ENCODE measurements at regions not wholly inside any gene's neighbourhood (a gene's known extent, or its start where the extent isn't known, plus 50 kb on each side); places are given as distances from the start of the nearest gene placed in this dataset.
"Not testable (repeated sequence)": the region's sequence is repeated elsewhere in the genome, so short reads cannot be mapped to it uniquely, and the experiment has no call there.

DNA sequence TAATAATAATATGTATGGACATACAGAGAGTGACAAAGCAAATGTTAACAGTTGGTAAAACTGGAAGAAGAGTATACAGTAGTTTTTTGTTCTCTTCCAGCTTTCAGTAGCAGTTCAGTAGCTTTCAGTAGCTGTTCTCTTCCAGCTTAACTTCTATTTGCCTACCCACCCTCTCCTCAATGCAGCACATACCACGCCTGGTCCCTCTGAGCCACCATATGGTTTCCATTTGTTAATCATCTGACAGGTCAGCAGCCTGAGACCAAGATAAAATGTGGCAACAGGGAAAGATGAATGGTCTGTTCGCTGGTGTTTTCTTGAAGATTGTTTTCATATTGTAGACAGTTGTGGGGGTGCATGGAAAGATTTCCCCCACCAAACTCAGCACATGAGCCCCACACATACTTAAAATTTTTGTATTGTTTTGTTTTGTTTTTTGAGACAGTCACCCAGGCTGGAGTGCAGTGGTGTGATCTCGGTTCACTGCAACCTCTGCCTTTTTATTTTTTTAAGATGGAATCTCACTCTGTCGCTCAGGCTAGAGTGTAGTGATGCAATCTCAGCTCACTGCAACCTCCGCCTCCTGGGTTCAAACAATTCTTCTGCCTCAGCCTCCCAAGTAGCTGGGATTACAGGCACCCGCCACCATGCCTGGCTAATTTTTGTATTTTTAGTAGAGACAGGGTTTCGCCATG, 56.8 kb downstream of the ATP6V0E2 start:
- not testable (repeated sequence) for H3K36me3 ChIP-seq (ENCODE audit: control insufficient read depth, insufficient read depth, low read length); H3K4me1 ChIP-seq (ENCODE audit: control insufficient read depth, insufficient read depth, low read length, poor library complexity, severe bottlenecking); H3K4me3 ChIP-seq (ENCODE audit: extremely low read depth, insufficient read depth, low read length, poor library complexity, severe bottlenecking); H3K9me3 ChIP-seq (ENCODE audit: control insufficient read depth, low read length); H3K27ac ChIP-seq (ENCODE audit: low read depth, low read length, severe bottlenecking)
- WGBS, 2 experiments (ENCODE audit: insufficient coverage in 2 of 2): 67% methylated on average over 1 of the region's 7 CpGs; no CpG with 5 or more reads in 1 of the 2 experiments

DNA sequence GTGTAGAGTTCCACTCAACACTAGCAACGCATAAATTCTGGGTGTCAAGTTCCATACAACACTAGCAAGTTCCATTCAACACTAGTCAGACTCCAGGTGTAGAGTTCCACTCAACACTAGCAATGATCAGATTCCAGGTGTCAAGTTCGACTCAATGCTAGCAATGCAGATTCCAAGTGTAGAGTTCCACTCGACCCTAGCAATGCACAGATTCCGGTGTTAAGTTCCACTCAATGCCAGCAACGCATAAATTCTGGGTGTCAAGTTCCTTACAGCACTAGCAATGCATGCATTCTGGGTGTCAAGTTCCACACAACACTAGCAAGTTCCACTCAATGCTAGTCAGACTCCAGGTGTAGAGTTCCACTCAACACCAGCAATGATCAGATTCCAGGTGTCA, 60.0 kb downstream of the ATP6V0E2 start:
- 82 to 85% methylated on average over 4 of the region's 5 CpGs for WGBS, 2 experiments (ENCODE audit: insufficient coverage in 2 of 2)
- not testable (repeated sequence) for H3K27ac ChIP-seq (ENCODE audit: low read depth, low read length, severe bottlenecking)

DNA sequence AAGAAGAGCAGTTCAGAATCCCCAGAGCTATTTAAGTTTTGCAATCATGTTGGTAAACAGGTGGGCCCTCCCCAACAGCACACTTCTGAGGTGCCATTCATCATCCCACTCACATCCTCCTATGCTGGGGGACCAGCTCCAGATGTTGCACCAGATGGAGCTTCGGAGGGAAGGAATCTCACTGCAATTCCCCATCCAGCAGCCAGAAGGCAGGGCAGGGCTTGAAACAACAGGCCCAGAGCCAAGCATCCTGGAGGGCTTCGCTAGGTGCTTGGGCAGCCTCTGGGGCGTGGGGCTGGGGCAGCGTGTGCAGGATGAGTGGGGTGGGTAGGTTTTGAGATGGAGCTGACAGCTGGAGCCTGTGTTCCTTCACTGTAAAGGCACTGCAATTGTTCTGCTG, 73.6 kb downstream of the ATP6V0E2 start:
- no CpG with 5 or more reads among the region's 4 CpGs for WGBS, 2 experiments (ENCODE audit: insufficient coverage in 2 of 2)
- H3K36me3 ChIP-seq (ENCODE audit: control insufficient read depth, insufficient read depth, low read length); H3K9me3 ChIP-seq (ENCODE audit: control insufficient read depth, low read length); H3K4me3 ChIP-seq (ENCODE audit: extremely low read depth, insufficient read depth, low read length, poor library complexity, severe bottlenecking); H3K4me1 ChIP-seq (ENCODE audit: control insufficient read depth, insufficient read depth, low read length, poor library complexity, severe bottlenecking); H3K27ac ChIP-seq (ENCODE audit: low read depth, low read length, severe bottlenecking): not testable (repeated sequence)

More for the DNA sequence above, 60.0 kb downstream of the ATP6V0E2 start:
- not testable (repeated sequence) for H3K4me1 ChIP-seq (ENCODE audit: control insufficient read depth, insufficient read depth, low read length, poor library complexity, severe bottlenecking); H3K9me3 ChIP-seq (ENCODE audit: control insufficient read depth, low read length); H3K4me3 ChIP-seq (ENCODE audit: extremely low read depth, insufficient read depth, low read length, poor library complexity, severe bottlenecking); H3K36me3 ChIP-seq (ENCODE audit: control insufficient read depth, insufficient read depth, low read length)

DNA sequence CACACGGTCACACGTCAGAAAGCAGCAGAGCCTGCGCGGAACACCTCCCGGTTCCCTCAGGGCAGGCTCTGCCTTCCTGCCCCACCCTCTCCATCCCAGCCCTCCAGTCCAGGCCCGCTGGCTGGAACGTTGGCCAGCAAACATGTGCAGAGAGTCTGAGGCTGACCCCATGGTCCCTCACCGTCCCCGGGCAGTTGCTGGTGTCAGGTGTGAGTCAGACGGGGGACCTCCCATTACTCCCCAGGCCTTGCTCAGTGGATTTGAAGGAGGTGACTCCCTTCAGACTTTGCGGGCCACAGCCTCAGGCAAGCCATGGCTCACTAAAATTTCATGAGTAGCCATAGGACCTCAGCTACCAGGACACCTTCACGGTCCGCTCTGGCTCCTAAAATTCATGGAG, 74.7 kb downstream of the ATP6V0E2 start:
- 80 to 93% methylated on average over 1 to 4 of the region's 13 CpGs for WGBS, 2 experiments (ENCODE audit: insufficient coverage in 2 of 2)
- not testable (repeated sequence) for H3K9me3 ChIP-seq (ENCODE audit: control insufficient read depth, low read length); H3K4me1 ChIP-seq (ENCODE audit: control insufficient read depth, insufficient read depth, low read length, poor library complexity, severe bottlenecking)

DNA sequence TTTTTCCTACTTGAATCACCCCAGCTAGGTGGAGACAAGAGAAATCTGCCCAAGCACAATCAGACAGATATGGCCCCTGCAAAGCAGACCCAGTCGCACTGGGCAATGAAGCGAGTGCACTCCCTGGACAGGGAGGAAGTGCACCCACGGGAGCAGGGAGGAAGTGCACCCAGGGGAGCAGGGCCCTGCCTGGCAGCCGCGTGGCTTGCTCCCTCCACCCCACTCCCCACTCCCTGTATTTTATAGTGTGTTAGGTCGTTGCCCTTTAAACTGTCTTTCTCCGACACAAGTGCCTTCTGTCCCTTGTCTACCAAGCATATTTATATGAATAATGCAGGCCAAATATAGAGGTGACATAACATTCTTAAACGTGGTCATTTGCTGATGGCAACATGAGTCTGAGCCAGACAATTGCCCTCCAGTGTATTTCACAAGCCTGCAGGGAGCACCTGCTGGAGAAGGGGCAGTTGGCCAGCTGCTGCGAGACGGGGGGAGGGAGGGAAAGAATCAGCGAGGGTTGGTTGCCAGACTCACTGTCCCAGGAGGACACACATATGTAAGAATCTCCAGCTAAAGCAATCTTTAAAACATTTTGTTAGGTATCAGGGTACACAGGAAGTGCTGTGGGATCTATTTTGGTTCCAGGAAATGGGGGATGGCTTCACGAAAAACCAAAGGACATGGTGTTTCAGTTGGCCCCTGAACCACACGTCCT, 76.3 kb downstream of the ATP6V0E2 start:
- WGBS, 2 experiments (ENCODE audit: insufficient coverage in 2 of 2): no CpG with 5 or more reads among the region's 13 CpGs
- not testable (repeated sequence) for H3K4me3 ChIP-seq (ENCODE audit: extremely low read depth, insufficient read depth, low read length, poor library complexity, severe bottlenecking); H3K9me3 ChIP-seq (ENCODE audit: control insufficient read depth, low read length); H3K36me3 ChIP-seq (ENCODE audit: control insufficient read depth, insufficient read depth, low read length); H3K27ac ChIP-seq (ENCODE audit: low read depth, low read length, severe bottlenecking); H3K4me1 ChIP-seq (ENCODE audit: control insufficient read depth, insufficient read depth, low read length, poor library complexity, severe bottlenecking)

More for the DNA sequence above, 74.7 kb downstream of the ATP6V0E2 start:
- not testable (repeated sequence) for H3K4me3 ChIP-seq (ENCODE audit: extremely low read depth, insufficient read depth, low read length, poor library complexity, severe bottlenecking); H3K27ac ChIP-seq (ENCODE audit: low read depth, low read length, severe bottlenecking); H3K36me3 ChIP-seq (ENCODE audit: control insufficient read depth, insufficient read depth, low read length)

DNA sequence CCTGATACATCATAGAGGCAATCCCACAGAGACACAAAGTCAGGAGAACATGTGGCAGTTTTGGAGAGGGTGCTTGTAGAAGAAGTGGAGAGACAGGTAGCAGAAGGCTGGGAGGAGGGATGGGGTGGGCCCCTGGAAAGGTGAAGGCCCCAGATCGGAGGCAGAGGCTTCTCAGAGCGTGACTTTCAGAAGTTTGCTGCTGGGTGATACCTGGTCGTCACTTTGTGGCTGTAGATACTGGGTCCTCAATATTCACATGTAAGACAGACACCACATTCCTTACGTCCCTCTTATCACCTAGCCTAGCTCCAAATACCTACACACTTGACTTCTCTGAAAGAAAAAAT, 76.8 kb downstream of the ATP6V0E2 start:
- no CpG with 5 or more reads among the region's 4 CpGs for whole genome bisulfite sequencing, 2 experiments (ENCODE audit: insufficient coverage in 2 of 2)
- not testable (repeated sequence) for H3K9me3 ChIP-seq (ENCODE audit: control insufficient read depth, low read length); H3K4me3 ChIP-seq (ENCODE audit: extremely low read depth, insufficient read depth, low read length, poor library complexity, severe bottlenecking); H3K36me3 ChIP-seq (ENCODE audit: control insufficient read depth, insufficient read depth, low read length); H3K27ac ChIP-seq (ENCODE audit: low read depth, low read length, severe bottlenecking); H3K4me1 ChIP-seq (ENCODE audit: control insufficient read depth, insufficient read depth, low read length, poor library complexity, severe bottlenecking)

DNA sequence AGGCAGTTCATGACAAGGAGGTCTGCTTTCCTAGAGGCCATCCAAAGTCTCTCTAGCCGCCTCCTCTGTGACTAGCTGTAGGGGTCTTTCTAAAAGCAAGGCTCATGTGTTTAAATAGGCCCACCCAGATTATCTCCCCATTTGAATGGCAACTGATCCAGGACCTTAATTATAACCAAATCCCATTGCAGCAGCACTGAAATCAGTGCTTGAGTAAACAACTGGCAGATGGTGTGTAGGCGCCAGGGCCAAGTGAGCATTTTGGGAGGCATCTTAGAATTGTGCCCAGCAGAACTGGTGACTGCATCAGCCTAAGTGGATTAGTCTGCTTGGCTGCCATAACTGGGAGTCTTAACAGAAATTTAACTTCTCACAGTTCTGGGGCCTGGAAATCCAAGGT, 77.8 kb downstream of the ATP6V0E2 start:
- H3K4me3 ChIP-seq (ENCODE audit: extremely low read depth, insufficient read depth, low read length, poor library complexity, severe bottlenecking): not testable (repeated sequence)
- WGBS, 2 experiments (ENCODE audit: insufficient coverage in 2 of 2): no CpG with 5 or more reads among the region's 2 CpGs

DNA sequence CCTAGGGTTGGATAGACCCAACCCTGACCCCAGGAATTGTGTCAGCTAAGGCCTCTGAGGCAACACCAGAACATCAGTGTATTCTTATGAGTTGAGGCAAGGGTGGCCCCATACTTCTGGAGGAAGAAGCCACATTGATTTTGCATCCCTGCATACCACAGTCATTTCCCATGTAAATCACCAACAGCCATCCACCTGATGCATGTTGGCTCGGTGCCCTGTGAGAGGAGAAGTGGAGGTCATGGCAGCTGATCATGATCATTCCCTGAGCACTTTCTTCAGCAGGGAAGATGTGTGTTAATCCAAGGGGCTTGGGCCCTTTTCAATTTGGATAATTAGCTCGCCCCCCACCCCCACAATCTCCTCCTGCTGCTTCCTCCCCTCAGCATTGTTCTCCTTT, 85.1 kb downstream of the ATP6V0E2 start:
- WGBS, 2 experiments (ENCODE audit: insufficient coverage in 2 of 2): no CpG with 5 or more reads among the region's 2 CpGs
- H3K4me3 ChIP-seq (ENCODE audit: extremely low read depth, insufficient read depth, low read length, poor library complexity, severe bottlenecking); H3K9me3 ChIP-seq (ENCODE audit: control insufficient read depth, low read length); H3K27ac ChIP-seq (ENCODE audit: low read depth, low read length, severe bottlenecking); H3K36me3 ChIP-seq (ENCODE audit: control insufficient read depth, insufficient read depth, low read length); H3K4me1 ChIP-seq (ENCODE audit: control insufficient read depth, insufficient read depth, low read length, poor library complexity, severe bottlenecking): not testable (repeated sequence)

More for the DNA sequence above, 77.8 kb downstream of the ATP6V0E2 start:
- H3K27ac ChIP-seq (ENCODE audit: low read depth, low read length, severe bottlenecking); H3K36me3 ChIP-seq (ENCODE audit: control insufficient read depth, insufficient read depth, low read length); H3K4me1 ChIP-seq (ENCODE audit: control insufficient read depth, insufficient read depth, low read length, poor library complexity, severe bottlenecking); H3K9me3 ChIP-seq (ENCODE audit: control insufficient read depth, low read length): not testable (repeated sequence)

DNA sequence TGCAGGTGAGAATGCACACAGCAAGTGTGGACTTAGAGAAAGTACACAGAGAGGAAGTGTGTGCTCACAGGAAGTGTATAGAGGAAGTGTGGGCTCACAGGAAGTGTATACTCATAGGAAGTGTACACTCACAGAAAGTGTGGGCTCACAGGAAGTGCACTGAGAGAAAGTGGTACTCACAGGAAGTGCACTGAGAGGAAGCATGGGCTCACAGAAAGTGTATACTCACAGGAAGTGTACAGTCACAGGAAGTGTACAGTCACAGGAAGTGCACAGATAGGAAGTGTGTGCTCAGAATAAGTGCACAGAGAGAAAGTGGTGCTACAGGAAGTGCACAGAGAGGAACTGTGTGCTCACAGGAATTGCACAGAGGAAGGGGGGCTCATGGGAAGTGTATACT, 87.1 kb downstream of the ATP6V0E2 start:
- not testable (repeated sequence) for H3K4me1 ChIP-seq (ENCODE audit: control insufficient read depth, insufficient read depth, low read length, poor library complexity, severe bottlenecking); H3K4me3 ChIP-seq (ENCODE audit: extremely low read depth, insufficient read depth, low read length, poor library complexity, severe bottlenecking); H3K27ac ChIP-seq (ENCODE audit: low read depth, low read length, severe bottlenecking); H3K36me3 ChIP-seq (ENCODE audit: control insufficient read depth, insufficient read depth, low read length); H3K9me3 ChIP-seq (ENCODE audit: control insufficient read depth, low read length)

DNA sequence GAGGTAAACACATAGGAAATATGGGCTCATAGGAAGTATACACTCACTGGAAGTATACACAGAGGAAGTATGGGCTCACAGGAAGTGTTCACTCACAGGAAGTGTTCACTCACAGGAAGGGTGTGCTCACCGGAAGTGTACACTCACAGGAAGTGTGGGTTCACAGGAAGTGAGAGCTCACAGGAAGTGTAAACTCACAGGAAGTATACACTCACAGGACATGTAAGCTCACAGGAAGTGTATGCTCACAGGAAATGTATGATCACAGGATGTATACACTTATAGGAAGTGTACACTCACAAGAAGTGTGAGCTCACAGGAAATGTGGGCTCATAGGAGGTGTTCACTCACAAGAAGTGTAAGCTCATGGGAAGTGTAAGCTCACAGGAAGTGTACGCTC, 88.1 kb downstream of the ATP6V0E2 start:
- WGBS, 2 experiments (ENCODE audit: insufficient coverage in 2 of 2): 80 to 100% methylated on average over 1 of the region's 2 CpGs
- H3K36me3 ChIP-seq (ENCODE audit: control insufficient read depth, insufficient read depth, low read length); H3K4me1 ChIP-seq (ENCODE audit: control insufficient read depth, insufficient read depth, low read length, poor library complexity, severe bottlenecking); H3K27ac ChIP-seq (ENCODE audit: low read depth, low read length, severe bottlenecking); H3K4me3 ChIP-seq (ENCODE audit: extremely low read depth, insufficient read depth, low read length, poor library complexity, severe bottlenecking); H3K9me3 ChIP-seq (ENCODE audit: control insufficient read depth, low read length): not testable (repeated sequence)

DNA sequence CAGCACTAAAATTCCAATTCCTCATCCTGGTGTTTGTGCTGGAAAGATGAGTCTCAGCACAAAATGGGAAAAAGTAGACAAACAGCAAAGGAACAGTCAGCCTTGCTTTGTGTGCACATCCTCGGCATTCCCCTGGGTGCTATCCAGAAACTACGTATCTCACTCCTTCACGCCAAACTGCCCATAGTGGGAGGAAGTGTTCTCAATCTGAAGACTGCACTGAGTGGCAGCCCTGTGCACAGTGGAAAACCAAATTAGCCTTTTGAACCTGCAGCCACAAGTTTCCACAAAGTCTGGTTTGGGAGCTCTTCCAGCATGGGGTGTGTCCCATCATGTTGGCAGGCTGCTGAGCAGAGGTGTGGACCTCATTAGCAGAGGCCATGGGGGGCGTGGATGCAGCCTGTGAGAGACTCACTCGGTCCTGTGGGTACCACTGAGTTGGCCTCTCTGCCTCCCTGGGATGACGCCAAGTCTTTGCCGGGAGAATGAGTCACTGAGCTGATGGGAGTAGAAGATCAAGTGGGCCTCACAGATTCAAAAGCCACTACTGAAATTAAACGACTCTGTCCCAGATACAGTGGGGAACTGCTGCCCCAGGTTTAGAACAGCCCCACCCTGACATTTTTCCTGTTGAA, 89.0 kb downstream of the ATP6V0E2 start:
- H3K36me3 ChIP-seq (ENCODE audit: control insufficient read depth, insufficient read depth, low read length): not testable (repeated sequence)

More for the DNA sequence above, 89.0 kb downstream of the ATP6V0E2 start:
- not testable (repeated sequence) for H3K9me3 ChIP-seq (ENCODE audit: control insufficient read depth, low read length); H3K4me1 ChIP-seq (ENCODE audit: control insufficient read depth, insufficient read depth, low read length, poor library complexity, severe bottlenecking); H3K27ac ChIP-seq (ENCODE audit: low read depth, low read length, severe bottlenecking); H3K4me3 ChIP-seq (ENCODE audit: extremely low read depth, insufficient read depth, low read length, poor library complexity, severe bottlenecking)
- 57 to 100% methylated on average over 1 to 2 of the region's 8 CpGs for WGBS, 2 experiments (ENCODE audit: insufficient coverage in 2 of 2)
